GM23248 (cell line): ENCODE measurements at regions not wholly inside any gene's neighbourhood (a gene's known extent, or its start where the extent isn't known, plus 50 kb on each side); places are given as distances from the start of the nearest gene placed in this dataset.

Source experiments
- DNase-seq: peaks from one replicate; pipeline ENCODE4 v3.0.0-alpha.2; 2015
- H2AFZ ChIP-seq: fragments of 200-600 bp; sonication (generic); 2 replicates; pipeline ENCODE4 v1.6.1; 2016; ENCODE audit warnings: antibody characterized with exemption
- H3F3A ChIP-seq: fragments of 200-600 bp; sonication (generic); 2 replicates; pipeline ENCODE4 v1.6.1; 2016; ENCODE audit warnings: mild to moderate bottlenecking, antibody characterized with exemption, mixed run types; ENCODE audit not compliant: insufficient read depth
- H3K27ac ChIP-seq: fragments of 200-600 bp; sonication (generic); 2 replicates; pipeline ENCODE4 v1.5.1; 2016; ENCODE audit warnings: mild to moderate bottlenecking
- H3K27me3 ChIP-seq: fragments of 200-600 bp; sonication (generic); replicated peaks from 2 replicates; pipeline ENCODE4 v1.6.1; 2016; ENCODE audit warnings: mild to moderate bottlenecking; ENCODE audit not compliant: insufficient read depth
- H3K36me3 ChIP-seq: fragments of 200-600 bp; sonication (generic); 2 replicates; pipeline ENCODE4 v1.6.1; 2016; ENCODE audit warnings: low read depth, mild to moderate bottlenecking
- H3K4me1 ChIP-seq: fragments of 200-600 bp; sonication (generic); 2 replicates; pipeline ENCODE4 v1.6.1; 2016; ENCODE audit warnings: mild to moderate bottlenecking; ENCODE audit not compliant: insufficient read depth
- H3K4me2 ChIP-seq: fragments of 200-600 bp; sonication (generic); one replicate; pipeline ENCODE4 v1.6.1; 2016; ENCODE audit warnings: mild to moderate bottlenecking; ENCODE audit not compliant: unreplicated experiment
- H3K4me3 ChIP-seq: fragments of 200-600 bp; sonication (generic); 2 replicates; pipeline ENCODE4 v1.5.1; 2016; ENCODE audit warnings: mild to moderate bottlenecking
- H3K79me2 ChIP-seq: fragments of 200-600 bp; sonication (generic); 2 replicates; pipeline ENCODE4 v1.6.1; 2016; ENCODE audit warnings: mild to moderate bottlenecking; ENCODE audit not compliant: insufficient read depth
- H3K9ac ChIP-seq: fragments of 200-600 bp; sonication (generic); 2 replicates; pipeline ENCODE4 v1.6.1; 2016; ENCODE audit warnings: mild to moderate bottlenecking
- H3K9me2 ChIP-seq: fragments of 200-600 bp; sonication (generic); 2 replicates; pipeline ENCODE4 v1.6.1; 2016; ENCODE audit warnings: mixed run types, mild to moderate bottlenecking, moderate library complexity; ENCODE audit not compliant: insufficient read depth
- H3K9me3 ChIP-seq: fragments of 200-600 bp; sonication (generic); one replicate; pipeline ENCODE4 v1.6.1; 2017; ENCODE audit warnings: low read depth
- H4K20me1 ChIP-seq: fragments of 200-600 bp; sonication (generic); 2 replicates; pipeline ENCODE4 v1.6.0; 2016; ENCODE audit not compliant: insufficient read depth
- EZH2 ChIP-seq: fragments of 200-600 bp; sonication (generic); IDR thresholded peaks from 2 replicates; pipeline ENCODE4 v1.6.1; 2018; ENCODE audit warnings: antibody characterized with exemption, mild to moderate bottlenecking; ENCODE audit not compliant: insufficient read depth, poor library complexity, severe bottlenecking
- EZH2phosphoT487 ChIP-seq: fragments of 200-600 bp; sonication (generic); IDR thresholded peaks from 2 replicates; pipeline ENCODE4 v1.6.1; 2018; ENCODE audit warnings: antibody characterized with exemption, moderate library complexity, mild to moderate bottlenecking, low read depth; ENCODE audit not compliant: insufficient read depth
- WGBS, 2 experiments: methylation state at CpG; one replicate each; pipeline ENCODE4 v1.1.6; 2015 to 2017; ENCODE audit warnings: low lambda C conversion rate in 2 of 2, low coverage in 1 of 2; ENCODE audit errors: missing lambda C conversion rate in 2 of 2; 5-methylcytosine and 5-hydroxymethylcytosine counted together
- in situ Hi-C: fragments of 300-500 bp; cut with MboI; formaldehyde crosslinking; loops from 2 replicates; pipeline ENCODE4 v1.15.0; 2020

GRCh38 chr11:134545521-134545920, 133.5 kb upstream of the B3GAT1 start:
- WGBS, 2 experiments: 25 to 30% methylated on average over 5 of the region's 5 CpGs
- Histone ChIP-seq H3K4me1 (no peaks in the 10 kb centered on the region), H3K36me3 (no peaks in the 10 kb centered on the region), H3F3A (no peaks in the 10 kb centered on the region), H3K27ac (no peak overlapping the region), H4K20me1 (no peaks in the 10 kb centered on the region), H3K79me2 (no peaks in the 10 kb centered on the region), H3K9me2 (no peaks in the 10 kb centered on the region), H3K9me3 (no peaks in the 10 kb centered on the region), H3K27me3 (no peaks in the 10 kb centered on the region), H3K4me2 (no peak overlapping the region), H3K9ac (no peak overlapping the region), H2AFZ (no peak overlapping the region), H3K4me3 (no peak overlapping the region)
- no peak for DNase-seq
- TF ChIP-seq EZH2 (no peak), EZH2phosphoT487 (no peak)
- in situ Hi-C loops: no loop called here

- Histone ChIP-seq H4K20me1 (no peaks in the 10 kb centered on the region), H3K4me2 (no peak overlapping the region), H3K9me2 (no peaks in the 10 kb centered on the region), H3K4me3 (no peak overlapping the region), H3K9ac (no peak overlapping the region), H3K79me2 (no peaks in the 10 kb centered on the region), H2AFZ (no peak overlapping the region), H3K4me1 (no peaks in the 10 kb centered on the region), H3K36me3 (no peaks in the 10 kb centered on the region), H3K27ac (no peak overlapping the region), H3K9me3 (no peaks in the 10 kb centered on the region), H3K27me3 (no peaks in the 10 kb centered on the region), H3F3A (no peaks in the 10 kb centered on the region)
- DNase-seq: no peak
- WGBS, 2 experiments: 43 to 49% methylated on average over 14 of the region's 14 CpGs
- in situ Hi-C loops: no loop called here
- TF ChIP-seq EZH2phosphoT487: no peak
- no peak for TF ChIP-seq EZH2
Observed at GRCh38 chr11:134544095-134544815, 132.2 kb upstream of the B3GAT1 start.

GRCh38 chr11:134543645-134544044, 131.6 kb upstream of the B3GAT1 start:
- 10 to 11% methylated on average over 4 of the region's 4 CpGs for WGBS, 2 experiments
- no peaks in the 10 kb centered on the region for H3K9me2 ChIP-seq
- in situ Hi-C loops: no loop called here

GRCh38 chr11:134543241-134543640, 131.2 kb upstream of the B3GAT1 start:
- H3K9ac ChIP-seq: no peak overlapping the region
- H3K27ac ChIP-seq: no peak overlapping the region
- H3K4me1 ChIP-seq: no peaks in the 10 kb centered on the region
- H3K9me3 ChIP-seq: no peaks in the 10 kb centered on the region
- H3K4me3 ChIP-seq: no peak overlapping the region
- WGBS, 2 experiments: 1 to 2% methylated on average over 4 of the region's 4 CpGs
- H3K4me2 ChIP-seq: no peak overlapping the region
- TF ChIP-seq EZH2: no peak
- no peak for TF ChIP-seq EZH2phosphoT487
- no peaks in the 10 kb centered on the region for H3K27me3 ChIP-seq
- in situ Hi-C loops: no loop called here
- no peak overlapping the region for H2AFZ ChIP-seq
- H3F3A ChIP-seq: no peaks in the 10 kb centered on the region
- H4K20me1 ChIP-seq: no peaks in the 10 kb centered on the region
- no peak for DNase-seq
- H3K36me3 ChIP-seq: no peaks in the 10 kb centered on the region
- H3K79me2 ChIP-seq: no peaks in the 10 kb centered on the region
- no peaks in the 10 kb centered on the region for H3K9me2 ChIP-seq

More at GRCh38 chr11:134543645-134544044, 131.6 kb upstream of the B3GAT1 start:
- no peaks in the 10 kb centered on the region for H3F3A ChIP-seq
- H3K27ac ChIP-seq: no peak overlapping the region
- TF ChIP-seq EZH2phosphoT487: no peak
- no peak for TF ChIP-seq EZH2
- H3K79me2 ChIP-seq: no peaks in the 10 kb centered on the region
- no peak for DNase-seq
- no peaks in the 10 kb centered on the region for H3K36me3 ChIP-seq
- H3K9me3 ChIP-seq: no peaks in the 10 kb centered on the region
- no peak overlapping the region for H2AFZ ChIP-seq
- H3K4me2 ChIP-seq: no peak overlapping the region
- no peaks in the 10 kb centered on the region for H4K20me1 ChIP-seq
- no peaks in the 10 kb centered on the region for H3K27me3 ChIP-seq
- no peak overlapping the region for H3K9ac ChIP-seq
- H3K4me3 ChIP-seq: no peak overlapping the region
- no peaks in the 10 kb centered on the region for H3K4me1 ChIP-seq
